ENCODE measurements at regions not wholly inside any gene's neighbourhood (a gene's known extent, or its start where the extent isn't known, plus 50 kb on each side); places are given as distances from the start of the nearest gene placed in this dataset.

GRCh38 chr4:41388080-41388479 is 131.4 kb downstream of the UCHL1 start:
- DNase-seq (ENCODE audit: insufficient read length, low spot score) (no peak), FAIRE-seq (no peak)
- TF ChIP-seq CTCF (IDR thresholded peaks at IDR 0.05; ENCODE audit: insufficient read depth, missing control alignments) = no peak

- no peak for DNase-seq (ENCODE audit: insufficient read length, low spot score)
- FAIRE-seq = no peak
- TF ChIP-seq CTCF (IDR thresholded peaks at IDR 0.05; ENCODE audit: insufficient read depth, missing control alignments) = no peak
Measured at GRCh38 chr4:41389356-41389755, 132.6 kb downstream of the UCHL1 start.

GRCh38 chr4:41390661-41391060 is 133.9 kb downstream of the UCHL1 start:
- no peak for DNase-seq (ENCODE audit: insufficient read length, low spot score)

GRCh38 chr4:41391271-41391670 is 134.5 kb downstream of the UCHL1 start:
- no peak for FAIRE-seq
- TF ChIP-seq CTCF (IDR thresholded peaks at IDR 0.05; ENCODE audit: insufficient read depth, missing control alignments) = no peak
- no peak for DNase-seq (ENCODE audit: insufficient read length, low spot score)

More at GRCh38 chr4:41390661-41391060, 133.9 kb downstream of the UCHL1 start:
- TF ChIP-seq CTCF (IDR thresholded peaks at IDR 0.05; ENCODE audit: insufficient read depth, missing control alignments) = no peak
- FAIRE-seq = no peak

- DNase-seq (ENCODE audit: insufficient read length, low spot score) (no peak), FAIRE-seq (no peak)
- TF ChIP-seq CTCF (IDR thresholded peaks at IDR 0.05; ENCODE audit: insufficient read depth, missing control alignments) = no peak
Measured at GRCh38 chr4:41394481-41394894, 137.8 kb downstream of the UCHL1 start.

- DNase-seq (ENCODE audit: insufficient read length, low spot score) (no peak), FAIRE-seq (no peak)
- TF ChIP-seq CTCF (IDR thresholded peaks at IDR 0.05; ENCODE audit: insufficient read depth, missing control alignments) = no peak
Measured at GRCh38 chr4:41396214-41396613, 139.5 kb downstream of the UCHL1 start.

GRCh38 chr4:41396869-41397268 is 140.1 kb downstream of the UCHL1 start:
- no peak for DNase-seq (ENCODE audit: insufficient read length, low spot score)
- no peak for TF ChIP-seq CTCF (IDR thresholded peaks at IDR 0.05; ENCODE audit: insufficient read depth, missing control alignments)
- FAIRE-seq = no peak

Data from D721Med (cell line).